HCT116 (cell line): ENCODE measurements at regions not wholly inside any gene's neighbourhood (a gene's known extent, or its start where the extent isn't known, plus 50 kb on each side); places are given as distances from the start of the nearest gene placed in this dataset.

Source experiments
- ATAC-seq: fragments of 200-7000 bp; cut with Tn5 transposase; 2 replicates; pipeline ENCODE4 v1.9.1; 2020; ENCODE audit warnings: mild to moderate bottlenecking, moderate library complexity
- BruUV-seq: library from RNA; stranded (reverse); fragments of 400-500 nt; replicated peaks from 2 replicates; lab custom pipeline; 2021; lab: Mats Ljungman, UMichigan
- CTCF ChIA-PET: fragments of 300-600 bp; sonication (Branson Sonifier 250); formaldehyde crosslinking; loops from one replicate; lab custom pipeline; 2021; ENCODE audit warnings: antibody characterized with exemption; lab: Charles Lee
- POLR2A ChIA-PET: fragments of 300-600, 350-600 bp; sonication (Branson Sonifier 250); formaldehyde crosslinking; loops from one replicate; lab custom pipeline; 2021; ENCODE audit warnings: antibody characterized with exemption; lab: Charles Lee
- RAD21 ChIA-PET, 2 experiments: fragments of 300-600 bp; sonication (Branson Sonifier 250); formaldehyde crosslinking; loops; one replicate each; lab custom pipeline; 2023; ENCODE audit warnings: low total read pairs in 2 of 2; ENCODE audit not compliant: uncharacterized antibody in 2 of 2, unreplicated experiment in 2 of 2, low non-redundant PET in 1 of 2; lab: Charles Lee
- DNase-seq: peaks from one replicate; pipeline ENCODE4 v3.0.0-alpha.2; 2010; ENCODE audit warnings: low read depth, low spot score
- H2AFZ ChIP-seq: fragments of 200-600 bp; shearing (Covaris generic), sonication (generic); 2 replicates; pipeline ENCODE4 v1.6.1; 2017; ENCODE audit warnings: low read depth, mixed run types, mixed read lengths, antibody characterized with exemption, low read length; ENCODE audit not compliant: poor library complexity, severe bottlenecking
- H3K27ac ChIP-seq: 2 replicates; pipeline ENCODE4 v1.5.1; 2012; ENCODE audit warnings: low read depth, low read length
- H3K27me3 ChIP-seq: fragments of 200-600 bp; sonication (generic); 2 replicates; pipeline ENCODE4 v1.6.1; 2016; ENCODE audit warnings: mixed run types, low read length, mixed read lengths; ENCODE audit not compliant: insufficient read depth
- H3K36me3 ChIP-seq, 2 experiments: fragments of 200-500 bp in 1 of 2; fragments of 200-600 bp in 1 of 2; sonication (Bioruptor generic) in 1 of 2; sonication (generic) in 1 of 2; 2 replicates each; pipeline versions ENCODE4 v1.5.1 to v1.6.1; 2014 to 2016; ENCODE audit warnings: low read length in 2 of 2, inconsistent platforms in 1 of 2, mixed read lengths in 1 of 2, mixed run types in 1 of 2; ENCODE audit not compliant: insufficient read depth in 2 of 2, control insufficient read depth in 1 of 2
- H3K4me1 ChIP-seq, 2 experiments: fragments of 200-600 bp in 1 of 2; sonication (generic) in 1 of 2; 2 replicates each; pipeline versions ENCODE4 v1.5.1 to v1.6.1; 2012 to 2017; ENCODE audit warnings: low read length in 2 of 2, inconsistent platforms in 1 of 2, mild to moderate bottlenecking in 1 of 2, mixed read lengths in 1 of 2, mixed run types in 1 of 2, moderate library complexity in 1 of 2; ENCODE audit not compliant: insufficient read depth in 2 of 2, control insufficient read depth in 1 of 2
- H3K4me2 ChIP-seq: fragments of 200-600 bp; sonication (generic); 2 replicates; pipeline ENCODE4 v1.6.1; 2017; ENCODE audit warnings: mixed run types, low read length, mixed read lengths
- H3K4me3 ChIP-seq, 2 experiments: fragments of 200-600 bp in 1 of 2; sonication (generic) in 1 of 2; replicated peaks in 1 of 2; 2 replicates each; pipeline ENCODE4 v1.5.1; 2011 to 2016; ENCODE audit warnings: low read length in 2 of 2, control low read depth in 1 of 2, low read depth in 1 of 2, mild to moderate bottlenecking in 1 of 2, mixed read lengths in 1 of 2, mixed run types in 1 of 2
- H3K79me2 ChIP-seq: fragments of 200-600 bp; sonication (generic); 2 replicates; pipeline ENCODE4 v1.6.1; 2017; ENCODE audit warnings: mild to moderate bottlenecking, mixed run types, low read length, moderate library complexity, mixed read lengths; ENCODE audit not compliant: insufficient read depth
- H3K9ac ChIP-seq: fragments of 200-600 bp; sonication (generic); 2 replicates; pipeline ENCODE4 v1.6.1; 2016; ENCODE audit warnings: low read length, mixed read lengths
- H3K9me2 ChIP-seq: fragments of 200-600 bp; sonication (generic), shearing (Covaris generic); 2 replicates; pipeline ENCODE4 v1.6.1; 2017; ENCODE audit warnings: mixed run types, mild to moderate bottlenecking, moderate library complexity; ENCODE audit not compliant: insufficient read depth
- H3K9me3 ChIP-seq, 2 experiments: fragments of 200-500 bp in 1 of 2; fragments of 200-600 bp in 1 of 2; sonication (Bioruptor generic) in 1 of 2; sonication (generic) in 1 of 2; 2 replicates each; pipeline ENCODE4 v1.6.1; 2014 to 2017; ENCODE audit warnings: low read length in 2 of 2, mixed read lengths in 2 of 2, inconsistent platforms in 1 of 2, low read depth in 1 of 2, mild to moderate bottlenecking in 1 of 2, mixed run types in 1 of 2, moderate library complexity in 1 of 2; ENCODE audit not compliant: control insufficient read depth in 1 of 2, insufficient read depth in 1 of 2
- H4K20me1 ChIP-seq: fragments of 200-600 bp; sonication (generic), shearing (Covaris generic); 2 replicates; pipeline ENCODE4 v1.6.1; 2017; ENCODE audit warnings: mixed run types, mild to moderate bottlenecking, moderate library complexity; ENCODE audit not compliant: insufficient read depth
- ATF3 ChIP-seq: IDR thresholded peaks from 2 replicates; pipeline ENCODE4 v1.6.1; 2012
- CBX3 ChIP-seq: IDR thresholded peaks from 2 replicates; pipeline ENCODE4 v1.6.1; 2012; ENCODE audit warnings: low read depth
- CEBPB ChIP-seq: IDR thresholded peaks from 2 replicates; pipeline ENCODE4 v1.6.1; 2012; ENCODE audit warnings: low read depth
- EGR1 ChIP-seq: IDR thresholded peaks from 2 replicates; pipeline ENCODE4 v1.6.1; 2012; ENCODE audit warnings: low read depth
- ELF1 ChIP-seq: IDR thresholded peaks from 2 replicates; pipeline ENCODE4 v1.6.1; 2012; ENCODE audit warnings: low read depth, borderline replicate concordance
- EZH2 ChIP-seq: fragments of 200-600 bp; sonication (generic); IDR thresholded peaks from 2 replicates; pipeline ENCODE4 v1.6.1; 2017; ENCODE audit warnings: antibody characterized with exemption, mixed run types
- EZH2phosphoT487 ChIP-seq: fragments of 200-600 bp; IDR thresholded peaks from 2 replicates; pipeline ENCODE4 v1.6.1; 2018; ENCODE audit warnings: antibody characterized with exemption, borderline replicate concordance
- FOSL1 ChIP-seq: IDR thresholded peaks from 2 replicates; pipeline ENCODE4 v1.6.1; 2012; ENCODE audit warnings: low read depth
- JUND ChIP-seq: IDR thresholded peaks from 2 replicates; pipeline ENCODE4 v1.6.1; 2012
- MAX ChIP-seq: IDR thresholded peaks from 2 replicates; pipeline ENCODE4 v1.6.1; 2012
- POLR2A ChIP-seq: IDR thresholded peaks from 2 replicates; pipeline ENCODE4 v1.7.0; 2011; ENCODE audit warnings: borderline replicate concordance; ENCODE audit not compliant: insufficient read depth, insufficient read length; ENCODE audit errors: extremely low read depth
- POLR2AphosphoS5 ChIP-seq: IDR thresholded peaks from 2 replicates; pipeline ENCODE4 v1.6.1; 2011; ENCODE audit warnings: mild to moderate bottlenecking, low read depth, low read length, moderate library complexity
- RAD21 ChIP-seq: IDR thresholded peaks from 2 replicates; pipeline ENCODE4 v1.6.1; 2012; ENCODE audit warnings: low read depth, mild to moderate bottlenecking
- SIN3A ChIP-seq: IDR thresholded peaks from 2 replicates; pipeline ENCODE4 v1.6.1; 2012; ENCODE audit warnings: low read depth
- SRF ChIP-seq: IDR thresholded peaks from 2 replicates; pipeline ENCODE4 v1.6.1; 2012; ENCODE audit warnings: low read depth
- TCF7L2 ChIP-seq: IDR thresholded peaks from 2 replicates; pipeline ENCODE4 v1.7.0; 2011; ENCODE audit warnings: borderline replicate concordance, inconsistent platforms; ENCODE audit not compliant: insufficient read depth, insufficient read length; ENCODE audit errors: extremely low read depth
- YY1 ChIP-seq: IDR thresholded peaks from 2 replicates; pipeline ENCODE4 v1.6.1; 2011; ENCODE audit warnings: low read length, low read depth, moderate library complexity, mild to moderate bottlenecking; ENCODE audit not compliant: insufficient replicate concordance; ENCODE audit errors: extremely low read depth
- ZBTB33 ChIP-seq: IDR thresholded peaks from 2 replicates; pipeline ENCODE4 v1.6.1; 2011; ENCODE audit warnings: mild to moderate bottlenecking, low read length, moderate library complexity; ENCODE audit not compliant: insufficient replicate concordance; ENCODE audit errors: extremely low read depth
- ZNF274 ChIP-seq: fragments of 200-500 bp; sonication (Bioruptor generic); IDR thresholded peaks from 2 replicates; pipeline ENCODE4 v1.6.1; 2014; ENCODE audit warnings: mild to moderate bottlenecking, low read depth, low read length, inconsistent platforms
- intact Hi-C: fragments of 100-400 bp; cut with micrococcal nuclease; formaldehyde crosslinking; loops from 2 replicates; pipeline ENCODE4 v1.10.0; 2022
- TF ChIP-seq, protein P1 (sequence below), 3 experiments: fragments of 200-600 bp in 1 of 3; sonication (generic) in 1 of 3; IDR thresholded peaks in 2 of 3; conservative IDR thresholded peaks in 1 of 3; 2 replicates each; pipeline ENCODE4 v1.5.1; 2012 to 2017; ENCODE audit warnings: low read depth in 2 of 3, low read length in 2 of 3, antibody characterized with exemption in 1 of 3, borderline replicate concordance in 1 of 3, control low read depth in 1 of 3, mild to moderate bottlenecking in 1 of 3, mixed read lengths in 1 of 3, mixed run types in 1 of 3, moderate library complexity in 1 of 3; ENCODE audit not compliant: insufficient read depth in 1 of 3

DNA sequence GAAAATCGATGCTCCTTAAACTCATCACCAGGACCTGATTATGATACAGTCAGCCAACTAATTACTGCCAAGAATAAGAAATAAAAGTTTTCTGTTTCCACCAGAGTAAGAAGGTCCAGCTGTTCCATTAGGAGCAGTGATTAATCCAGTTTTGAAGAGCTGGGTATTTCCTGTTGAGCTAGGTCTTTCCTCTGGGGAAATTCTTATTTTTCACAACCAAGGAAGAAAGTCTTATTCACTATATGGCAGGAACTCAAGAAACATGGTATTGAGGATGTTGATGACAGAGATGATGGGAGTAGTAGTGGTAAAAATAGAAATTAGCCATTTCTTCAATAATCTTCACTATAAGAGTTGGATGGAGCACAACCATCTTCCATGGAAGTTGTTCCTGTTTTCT lies 374.6 kb upstream of the RUNX1 start (continued):
- no peak for TF ChIP-seq MAX

DNA sequence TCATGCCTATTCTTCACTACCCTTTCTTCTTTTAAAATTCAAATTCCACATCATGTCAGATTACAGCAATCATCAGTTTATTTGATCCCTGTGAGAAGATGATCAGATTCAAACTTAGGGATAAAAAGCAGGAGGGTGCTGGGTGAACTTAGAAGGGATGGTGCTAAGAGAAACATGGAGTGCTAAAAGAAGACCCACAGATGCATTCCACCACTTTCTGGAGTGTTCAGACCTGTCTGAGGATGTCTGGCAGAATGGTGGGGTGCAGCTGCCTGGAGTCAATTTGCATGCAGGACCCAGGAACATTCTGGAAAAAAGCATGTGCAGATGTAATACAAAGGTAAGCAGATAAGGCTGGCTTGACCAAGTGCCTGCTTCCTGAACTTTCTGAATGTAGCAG lies 372.9 kb upstream of the RUNX1 start:
- no TSS peak for BruUV-seq
- Histone ChIP-seq H3K36me3 (no peaks in the 10 kb centered on the region), H3K4me3 (no peak overlapping the region), H3K79me2 (no peaks in the 10 kb centered on the region), H3K4me2 (no peak overlapping the region), H4K20me1 (no peaks in the 10 kb centered on the region), H3K9me2 (no peaks in the 10 kb centered on the region), H3K9ac (no peak overlapping the region), H3K4me1 (no peaks in the 10 kb centered on the region), H3K27ac (no peak overlapping the region), H2AFZ (no peak overlapping the region), H3K27me3 (no peaks in the 10 kb centered on the region), H3K9me3 (peaks cover 0 to 4% of the 10 kb centered on the region in 2 experiments; a peak in 1 of 4 replicates)
- no peak for DNase-seq
- ATAC-seq = no peak
- intact Hi-C loops = no loop called here
- ChIA-PET POLR2A (no interaction called here), RAD21 (no interaction called here), CTCF (no interaction called here)
- TF ChIP-seq SIN3A (no peak), RAD21 (no peak), ATF3 (no peak), MAX (no peak), ELF1 (no peak), YY1 (no peak), CBX3 (no peak), TCF7L2 (no peak), POLR2A (no peak), EZH2phosphoT487 (no peak), EGR1 (no peak), CEBPB (no peak), POLR2AphosphoS5 (no peak), FOSL1 (no peak), ZBTB33 (no peak), ZNF274 (no peak), JUND (no peak), EZH2 (no peak), SRF (no peak)
- TF ChIP-seq, protein P1, sequence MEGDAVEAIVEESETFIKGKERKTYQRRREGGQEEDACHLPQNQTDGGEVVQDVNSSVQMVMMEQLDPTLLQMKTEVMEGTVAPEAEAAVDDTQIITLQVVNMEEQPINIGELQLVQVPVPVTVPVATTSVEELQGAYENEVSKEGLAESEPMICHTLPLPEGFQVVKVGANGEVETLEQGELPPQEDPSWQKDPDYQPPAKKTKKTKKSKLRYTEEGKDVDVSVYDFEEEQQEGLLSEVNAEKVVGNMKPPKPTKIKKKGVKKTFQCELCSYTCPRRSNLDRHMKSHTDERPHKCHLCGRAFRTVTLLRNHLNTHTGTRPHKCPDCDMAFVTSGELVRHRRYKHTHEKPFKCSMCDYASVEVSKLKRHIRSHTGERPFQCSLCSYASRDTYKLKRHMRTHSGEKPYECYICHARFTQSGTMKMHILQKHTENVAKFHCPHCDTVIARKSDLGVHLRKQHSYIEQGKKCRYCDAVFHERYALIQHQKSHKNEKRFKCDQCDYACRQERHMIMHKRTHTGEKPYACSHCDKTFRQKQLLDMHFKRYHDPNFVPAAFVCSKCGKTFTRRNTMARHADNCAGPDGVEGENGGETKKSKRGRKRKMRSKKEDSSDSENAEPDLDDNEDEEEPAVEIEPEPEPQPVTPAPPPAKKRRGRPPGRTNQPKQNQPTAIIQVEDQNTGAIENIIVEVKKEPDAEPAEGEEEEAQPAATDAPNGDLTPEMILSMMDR (IDR thresholded peaks at IDR 0.05 in 2 of 3, conservative IDR thresholded peaks at IDR 0.05 in 1 of 3; ENCODE audit: borderline replicate concordance in 1 of 3, insufficient read depth in 1 of 3, low read depth in 2 of 3, low read length in 2 of 3) = no peak
